ENCODE measurements at regions not wholly inside any gene's neighbourhood (a gene's known extent, or its start where the extent isn't known, plus 50 kb on each side); places are given as distances from the start of the nearest gene placed in this dataset.

DNA sequence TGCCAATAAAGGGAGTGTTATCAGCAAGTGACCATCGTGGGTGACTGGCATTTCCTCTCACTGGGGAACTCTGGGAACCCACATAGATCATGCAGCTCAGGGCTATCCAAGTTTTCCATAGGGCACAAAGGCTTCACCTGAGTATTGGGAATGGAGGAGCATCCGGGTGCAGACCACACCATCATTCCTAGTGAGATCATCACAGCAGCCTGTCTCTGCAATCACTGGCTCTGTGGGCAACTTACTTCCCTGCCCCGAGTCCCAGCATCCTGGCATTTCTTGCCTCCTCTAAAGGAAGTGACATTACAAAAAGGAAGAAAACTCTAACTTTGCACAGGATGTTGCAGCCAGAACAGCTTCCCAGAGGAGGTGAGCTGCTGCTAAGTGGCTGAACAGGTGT, 80.6 kb upstream of the SHB start:
- no peaks in the 10 kb centered on the region for H3K4me1 ChIP-seq (ENCODE audit: low read depth)
- no peak for ATAC-seq
- intact Hi-C loops (cut with DNase I, micrococcal nuclease) = no loop called here
- DNase-seq = no peak
- H3K9me3 ChIP-seq = no peaks in the 10 kb centered on the region
- H3K36me3 ChIP-seq (ENCODE audit: low read depth) = no peaks in the 10 kb centered on the region
- H3K4me3 ChIP-seq = no peak overlapping the region
- TF ChIP-seq, protein P1, sequence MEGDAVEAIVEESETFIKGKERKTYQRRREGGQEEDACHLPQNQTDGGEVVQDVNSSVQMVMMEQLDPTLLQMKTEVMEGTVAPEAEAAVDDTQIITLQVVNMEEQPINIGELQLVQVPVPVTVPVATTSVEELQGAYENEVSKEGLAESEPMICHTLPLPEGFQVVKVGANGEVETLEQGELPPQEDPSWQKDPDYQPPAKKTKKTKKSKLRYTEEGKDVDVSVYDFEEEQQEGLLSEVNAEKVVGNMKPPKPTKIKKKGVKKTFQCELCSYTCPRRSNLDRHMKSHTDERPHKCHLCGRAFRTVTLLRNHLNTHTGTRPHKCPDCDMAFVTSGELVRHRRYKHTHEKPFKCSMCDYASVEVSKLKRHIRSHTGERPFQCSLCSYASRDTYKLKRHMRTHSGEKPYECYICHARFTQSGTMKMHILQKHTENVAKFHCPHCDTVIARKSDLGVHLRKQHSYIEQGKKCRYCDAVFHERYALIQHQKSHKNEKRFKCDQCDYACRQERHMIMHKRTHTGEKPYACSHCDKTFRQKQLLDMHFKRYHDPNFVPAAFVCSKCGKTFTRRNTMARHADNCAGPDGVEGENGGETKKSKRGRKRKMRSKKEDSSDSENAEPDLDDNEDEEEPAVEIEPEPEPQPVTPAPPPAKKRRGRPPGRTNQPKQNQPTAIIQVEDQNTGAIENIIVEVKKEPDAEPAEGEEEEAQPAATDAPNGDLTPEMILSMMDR (IDR thresholded peaks at IDR 0.05) = no peak

- H3K36me3 ChIP-seq (ENCODE audit: low read depth) = no peaks in the 10 kb centered on the region
- TF ChIP-seq, protein P1 (IDR thresholded peaks at IDR 0.05) = no peak
- no peaks in the 10 kb centered on the region for H3K9me3 ChIP-seq
- no peak for DNase-seq
- intact Hi-C loops (cut with DNase I, micrococcal nuclease) = no loop called here
- ATAC-seq = no peak
- H3K4me1 ChIP-seq (ENCODE audit: low read depth) = no peaks in the 10 kb centered on the region
- no peak overlapping the region for H3K4me3 ChIP-seq
These were observed 77.8 kb upstream of the SHB start for GRCh38 chr9:38146844-38147243.

DNA sequence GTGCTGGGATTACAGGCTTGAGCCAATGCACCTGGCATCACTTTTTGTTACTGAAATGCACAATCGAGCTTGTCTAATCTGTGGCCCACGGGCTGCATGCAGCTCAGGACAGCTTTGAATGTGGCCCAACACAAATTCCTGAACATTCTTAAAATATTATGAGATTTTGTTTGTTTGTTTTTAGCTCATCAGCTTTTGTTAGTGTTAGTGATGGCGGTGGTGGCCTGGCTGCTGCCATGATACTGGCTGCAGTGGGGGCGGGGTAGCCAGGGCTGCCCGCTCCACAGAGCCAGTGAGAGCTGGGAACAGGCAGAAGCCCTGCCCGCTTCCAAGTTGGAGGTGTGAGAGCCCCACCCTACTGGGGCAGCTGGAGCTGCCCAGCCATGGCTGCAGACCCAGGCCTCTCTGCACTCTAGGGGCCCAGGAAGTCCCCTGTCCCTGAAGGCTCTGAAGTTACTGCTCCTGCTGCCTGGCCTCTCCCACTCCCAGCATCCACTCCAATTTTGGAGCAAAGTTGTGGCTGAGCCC, 76.6 kb upstream of the SHB start:
- no peaks in the 10 kb centered on the region for H3K36me3 ChIP-seq (ENCODE audit: low read depth)
- no peak overlapping the region for H3K4me3 ChIP-seq
- intact Hi-C loops (cut with DNase I, micrococcal nuclease) = no loop called here
- H3K9me3 ChIP-seq = no peaks in the 10 kb centered on the region
- DNase-seq (no peak), ATAC-seq (no peak)
- TF ChIP-seq, protein P1 (IDR thresholded peaks at IDR 0.05) = no peak
- no peaks in the 10 kb centered on the region for H3K4me1 ChIP-seq (ENCODE audit: low read depth)

GRCh38 chr9:38144421-38144820, 75.4 kb upstream of the SHB start:
- Histone ChIP-seq H3K4me1 (ENCODE audit: low read depth) (no peaks in the 10 kb centered on the region), H3K36me3 (ENCODE audit: low read depth) (no peaks in the 10 kb centered on the region), H3K9me3 (no peaks in the 10 kb centered on the region), H3K4me3 (no peak overlapping the region)
- TF ChIP-seq, protein P1 (IDR thresholded peaks at IDR 0.05) = no peak
- intact Hi-C loops (cut with DNase I, micrococcal nuclease) = no loop called here
- ATAC-seq (no peak), DNase-seq (no peak)

GRCh38 chr9:38141746-38142591, 72.9 kb upstream of the SHB start:
- Histone ChIP-seq H3K9me3 (no peaks in the 10 kb centered on the region), H3K4me1 (ENCODE audit: low read depth) (no peaks in the 10 kb centered on the region), H3K4me3 (no peak overlapping the region), H3K36me3 (ENCODE audit: low read depth) (no peaks in the 10 kb centered on the region)
- intact Hi-C loops (cut with DNase I, micrococcal nuclease) = no loop called here
- DNase-seq (no peak), ATAC-seq (no peak)
- TF ChIP-seq, protein P1 (IDR thresholded peaks at IDR 0.05) = no peak

All from mucosa of descending colon (tissue), 3 donors.